ENCODE measurements at regions not wholly inside any gene's neighbourhood (a gene's known extent, or its start where the extent isn't known, plus 50 kb on each side); places are given as distances from the start of the nearest gene placed in this dataset.

GRCh38 chr4:138833974-138834373, 181.6 kb upstream of the NOCT start:
- no peaks in the 10 kb centered on the region for H3K4me1 ChIP-seq
- no peaks in the 10 kb centered on the region for H3K9me3 ChIP-seq
- intact Hi-C loops (cut with DNase I), result no loop called here
- no peaks in the 10 kb centered on the region for H3K36me3 ChIP-seq
- H3K27me3 ChIP-seq, result no peaks in the 10 kb centered on the region
- H3K27ac ChIP-seq (replicated peaks in 1 of 4), result no peak overlapping the region
- DNase-seq (ENCODE audit: extremely low spot score), result no peak
- 65% methylated on average over 3 of the region's 3 CpGs for WGBS
- no peak for TF ChIP-seq POLR2AphosphoS5 (IDR thresholded peaks at IDR 0.05)
- TF ChIP-seq EP300 (IDR thresholded peaks at IDR 0.05), result no peak
- TF ChIP-seq POLR2A (IDR thresholded peaks at IDR 0.05; ENCODE audit: low read depth), result no peak
- TF ChIP-seq CTCF (IDR thresholded peaks at IDR 0.05), result no peak
- H3K4me3 ChIP-seq, result no peak overlapping the region

GRCh38 chr4:138832563-138832962, 183.0 kb upstream of the NOCT start:
- Histone ChIP-seq H3K27ac (replicated peaks in 1 of 4) (no peak overlapping the region), H3K4me1 (no peaks in the 10 kb centered on the region), H3K9me3 (no peaks in the 10 kb centered on the region), H3K4me3 (no peak overlapping the region), H3K36me3 (no peaks in the 10 kb centered on the region), H3K27me3 (no peaks in the 10 kb centered on the region)
- intact Hi-C loops (cut with DNase I), result no loop called here
- no peak for TF ChIP-seq CTCF (IDR thresholded peaks at IDR 0.05)
- no peak for TF ChIP-seq POLR2AphosphoS5 (IDR thresholded peaks at IDR 0.05)
- no peak for TF ChIP-seq POLR2A (IDR thresholded peaks at IDR 0.05; ENCODE audit: low read depth)
- no peak for TF ChIP-seq EP300 (IDR thresholded peaks at IDR 0.05)
- no peak for DNase-seq (ENCODE audit: extremely low spot score)
- 100% methylated on average over 1 of the region's 1 CpG for WGBS

GRCh38 chr4:138831948-138832347, 183.6 kb upstream of the NOCT start:
- TF ChIP-seq POLR2A (IDR thresholded peaks at IDR 0.05; ENCODE audit: low read depth) (no peak), EP300 (IDR thresholded peaks at IDR 0.05) (no peak), POLR2AphosphoS5 (IDR thresholded peaks at IDR 0.05) (no peak), CTCF (IDR thresholded peaks at IDR 0.05) (no peak)
- no peaks in the 10 kb centered on the region for H3K27me3 ChIP-seq
- no peaks in the 10 kb centered on the region for H3K36me3 ChIP-seq
- no peaks in the 10 kb centered on the region for H3K9me3 ChIP-seq
- DNase-seq (ENCODE audit: extremely low spot score), result no peak
- H3K4me1 ChIP-seq, result no peaks in the 10 kb centered on the region
- WGBS, result 86% methylated on average over 2 of the region's 2 CpGs
- no peak overlapping the region for H3K4me3 ChIP-seq
- intact Hi-C loops (cut with DNase I), result no loop called here
- no peak overlapping the region for H3K27ac ChIP-seq (replicated peaks in 1 of 4)

- H3K36me3 ChIP-seq, result no peaks in the 10 kb centered on the region
These were observed 186.7 kb upstream of the NOCT start for GRCh38 chr4:138828926-138829325.

More at GRCh38 chr4:138828926-138829325, 186.7 kb upstream of the NOCT start:
- TF ChIP-seq POLR2AphosphoS5 (IDR thresholded peaks at IDR 0.05) (no peak), CTCF (IDR thresholded peaks at IDR 0.05) (no peak), EP300 (IDR thresholded peaks at IDR 0.05) (no peak), POLR2A (IDR thresholded peaks at IDR 0.05; ENCODE audit: low read depth) (no peak)
- Histone ChIP-seq H3K4me1 (no peaks in the 10 kb centered on the region), H3K27ac (replicated peaks in 1 of 4) (no peak overlapping the region), H3K4me3 (no peak overlapping the region), H3K27me3 (no peaks in the 10 kb centered on the region), H3K9me3 (no peaks in the 10 kb centered on the region)
- no peak for DNase-seq (ENCODE audit: extremely low spot score)
- 100% methylated on average over 1 of the region's 1 CpG for whole genome bisulfite sequencing
- intact Hi-C loops (cut with DNase I), result no loop called here

Data from esophagus muscularis mucosa (tissue), 4 donors.